ENCODE measurements at regions not wholly inside any gene's neighbourhood (a gene's known extent, or its start where the extent isn't known, plus 50 kb on each side); places are given as distances from the start of the nearest gene placed in this dataset.

- no peak for TF ChIP-seq GATA2 (IDR thresholded peaks at IDR 0.05; ENCODE audit: low read depth, low read length)
- no peak for TF ChIP-seq GATA3 (IDR thresholded peaks at IDR 0.05; ENCODE audit: low read depth, low read length)
Observed at GRCh38 chr2:236861196-236861875, 224.4 kb upstream of the COPS8 start.

GRCh38 chr2:236861944-236862343 lies 223.7 kb upstream of the COPS8 start:
- TF ChIP-seq GATA3 (IDR thresholded peaks at IDR 0.05; ENCODE audit: low read depth, low read length) (no peak), GATA2 (IDR thresholded peaks at IDR 0.05; ENCODE audit: low read depth, low read length) (no peak)

- TF ChIP-seq GATA2 (IDR thresholded peaks at IDR 0.05; ENCODE audit: low read depth, low read length) (no peak), GATA3 (IDR thresholded peaks at IDR 0.05; ENCODE audit: low read depth, low read length) (no peak)
Observed at GRCh38 chr2:236862526-236862925, 223.2 kb upstream of the COPS8 start.

GRCh38 chr2:236862961-236863728 lies 222.5 kb upstream of the COPS8 start:
- TF ChIP-seq GATA3 (IDR thresholded peaks at IDR 0.05; ENCODE audit: low read depth, low read length) (no peak), GATA2 (IDR thresholded peaks at IDR 0.05; ENCODE audit: low read depth, low read length) (no peak)

GRCh38 chr2:236863729-236864126 lies 222.0 kb upstream of the COPS8 start:
- no peak for TF ChIP-seq GATA3 (IDR thresholded peaks at IDR 0.05; ENCODE audit: low read depth, low read length)
- no peak for TF ChIP-seq GATA2 (IDR thresholded peaks at IDR 0.05; ENCODE audit: low read depth, low read length)

GRCh38 chr2:236865052-236865451 lies 220.6 kb upstream of the COPS8 start:
- no peak for TF ChIP-seq GATA3 (IDR thresholded peaks at IDR 0.05; ENCODE audit: low read depth, low read length)
- no peak for TF ChIP-seq GATA2 (IDR thresholded peaks at IDR 0.05; ENCODE audit: low read depth, low read length)

- no peak for TF ChIP-seq GATA2 (IDR thresholded peaks at IDR 0.05; ENCODE audit: low read depth, low read length)
- TF ChIP-seq GATA3 (IDR thresholded peaks at IDR 0.05; ENCODE audit: low read depth, low read length) = no peak
Observed at GRCh38 chr2:236866542-236867340, 218.9 kb upstream of the COPS8 start.

- TF ChIP-seq GATA2 (IDR thresholded peaks at IDR 0.05; ENCODE audit: low read depth, low read length) (no peak), GATA3 (IDR thresholded peaks at IDR 0.05; ENCODE audit: low read depth, low read length) (no peak)
Observed at GRCh38 chr2:236867441-236868260, 218.0 kb upstream of the COPS8 start.

- TF ChIP-seq GATA3 (IDR thresholded peaks at IDR 0.05; ENCODE audit: low read depth, low read length) = no peak
- no peak for TF ChIP-seq GATA2 (IDR thresholded peaks at IDR 0.05; ENCODE audit: low read depth, low read length)
Observed at GRCh38 chr2:236870370-236870769, 215.3 kb upstream of the COPS8 start.

GRCh38 chr2:236871500-236872001 lies 214.1 kb upstream of the COPS8 start:
- no peak for TF ChIP-seq GATA3 (IDR thresholded peaks at IDR 0.05; ENCODE audit: low read depth, low read length)
- no peak for TF ChIP-seq GATA2 (IDR thresholded peaks at IDR 0.05; ENCODE audit: low read depth, low read length)

GRCh38 chr2:236872015-236872414 lies 213.7 kb upstream of the COPS8 start:
- TF ChIP-seq GATA3 (IDR thresholded peaks at IDR 0.05; ENCODE audit: low read depth, low read length) (no peak), GATA2 (IDR thresholded peaks at IDR 0.05; ENCODE audit: low read depth, low read length) (no peak)

- TF ChIP-seq GATA3 (IDR thresholded peaks at IDR 0.05; ENCODE audit: low read depth, low read length) (no peak), GATA2 (IDR thresholded peaks at IDR 0.05; ENCODE audit: low read depth, low read length) (no peak)
Observed at GRCh38 chr2:236872981-236873380, 212.7 kb upstream of the COPS8 start.

GRCh38 chr2:236873636-236874035 lies 212.1 kb upstream of the COPS8 start:
- TF ChIP-seq GATA2 (IDR thresholded peaks at IDR 0.05; ENCODE audit: low read depth, low read length) (no peak), GATA3 (IDR thresholded peaks at IDR 0.05; ENCODE audit: low read depth, low read length) (no peak)

Measured in SH-SY5Y (cell line).